K562 (cell line): ENCODE measurements at regions not wholly inside any gene's neighbourhood (a gene's known extent, or its start where the extent isn't known, plus 50 kb on each side); places are given as distances from the start of the nearest gene placed in this dataset.

Source experiments
- ATAC-seq: fragments of 200-7000 bp; cut with Tn5 transposase; 3 replicates; pipeline ENCODE4 v1.9.1; 2020; ENCODE audit warnings: moderate library complexity
- BruUV-seq: library from RNA; stranded (reverse); fragments of 400-500 nt; replicated peaks from 2 replicates; lab custom pipeline; 2021; lab: Mats Ljungman, UMichigan
- CTCF ChIA-PET: fragments of 300-600 bp; formaldehyde crosslinking; extraction: SDS; loops from one replicate; lab custom pipeline; 2021; ENCODE audit warnings: low intra/inter-chr PET ratio; lab: Yijun Ruan, JAX
- POLR2A ChIA-PET: fragments of 300-600, 350-650 bp; sonication (Branson Sonifier 250); formaldehyde crosslinking; extraction: SDS; loops from one replicate; lab custom pipeline; 2021; ENCODE audit warnings: antibody characterized with exemption, inconsistent platforms; lab: Yijun Ruan, JAX
- DNase-seq, 4 experiments: peaks; one replicate each; pipeline versions ENCODE4 v3.0.0 to v3.0.0-alpha.2; 2011 to 2018; ENCODE audit warnings: low spot score in 3 of 4, mixed read lengths in 3 of 4; ENCODE audit errors: extremely low read depth in 1 of 4
- FAIRE-seq: peaks from 2 replicates; lab custom pipeline; 2011; peaks lifted over from hg19 to GRCh38; lab: Jason Lieb, UNC
- H2AFZ ChIP-seq: 2 replicates; pipeline ENCODE4 v1.6.0; 2011; ENCODE audit warnings: low read depth, low read length, control low read depth, inconsistent platforms
- H3K27ac ChIP-seq: fragments of 200-600 bp; 3 replicates; pipeline ENCODE4 v1.8.0; 2011; ENCODE audit warnings: low read depth, mild to moderate bottlenecking, control low read depth, inconsistent platforms, low read length, moderate library complexity, mixed read lengths; ENCODE audit errors: extremely low read depth
- H3K27me3 ChIP-seq, 2 experiments: fragments of 300-600 bp in 1 of 2; 2 replicates in 1 of 2; 3 replicates in 1 of 2; pipeline versions ENCODE4 v1.6.0 to v1.8.0; 2011; ENCODE audit warnings: inconsistent platforms in 2 of 2, low read length in 2 of 2, mild to moderate bottlenecking in 1 of 2, mixed read lengths in 1 of 2, moderate library complexity in 1 of 2; ENCODE audit not compliant: control insufficient read depth in 2 of 2, insufficient read depth in 2 of 2
- H3K36me3 ChIP-seq: fragments of 300-600 bp; 3 replicates; pipeline ENCODE4 v1.8.0; 2011; ENCODE audit warnings: mild to moderate bottlenecking, low read length, inconsistent platforms; ENCODE audit not compliant: control insufficient read depth, insufficient read depth
- H3K4me1 ChIP-seq, 2 experiments: fragments of 200-600 bp in 1 of 2; replicated peaks in 1 of 2; 2 replicates in 1 of 2; 3 replicates in 1 of 2; pipeline versions ENCODE4 v1.5.1 to v1.8.0; 2011; ENCODE audit warnings: inconsistent platforms in 2 of 2, low read length in 2 of 2, mild to moderate bottlenecking in 1 of 2, mixed read lengths in 1 of 2, moderate library complexity in 1 of 2; ENCODE audit not compliant: control insufficient read depth in 2 of 2, insufficient read depth in 2 of 2
- H3K4me2 ChIP-seq: 2 replicates; pipeline ENCODE4 v1.6.1; 2011; ENCODE audit warnings: low read length, control low read depth, inconsistent platforms, mixed read lengths; ENCODE audit not compliant: insufficient read depth
- H3K4me3 ChIP-seq: fragments of 200-600 bp; sonication (generic), shearing (Covaris generic); 2 replicates; pipeline ENCODE4 v1.5.1; 2016; ENCODE audit warnings: control low read depth, inconsistent platforms
- H3K79me2 ChIP-seq: fragments of 200-600 bp; 3 replicates; pipeline ENCODE4 v1.8.0; 2011; ENCODE audit warnings: low read length, inconsistent platforms; ENCODE audit not compliant: control insufficient read depth, insufficient read depth
- H3K9ac ChIP-seq, 2 experiments: 2 replicates each; pipeline versions ENCODE4 v1.6.0 to v1.6.1; 2011; ENCODE audit warnings: low read depth in 2 of 2, low read length in 2 of 2, control low read depth in 1 of 2, inconsistent platforms in 1 of 2, mild to moderate bottlenecking in 1 of 2, mixed read lengths in 1 of 2; ENCODE audit not compliant: insufficient read depth in 1 of 2
- H3K9me1 ChIP-seq: one replicate; pipeline ENCODE4 v1.6.0; 2011; ENCODE audit warnings: inconsistent platforms, mild to moderate bottlenecking, low read length, moderate library complexity; ENCODE audit not compliant: control insufficient read depth, insufficient read depth
- H3K9me3 ChIP-seq: replicated peaks from 2 replicates; pipeline ENCODE4 v1.5.1; 2011; ENCODE audit warnings: low read depth, low read length, inconsistent platforms; ENCODE audit not compliant: control insufficient read depth, insufficient read depth
- H4K20me1 ChIP-seq: replicated peaks from 2 replicates; pipeline ENCODE4 v1.6.1; 2011; ENCODE audit warnings: low read length, inconsistent platforms, mixed read lengths; ENCODE audit not compliant: control insufficient read depth, insufficient read depth
- HMG20B ChIP-seq: fragments of 250-450 bp; sonication (Bioruptor Pico); IDR thresholded peaks from 2 replicates; pipeline ENCODE4 v1.5.0; 2021; ENCODE audit warnings: mild to moderate bottlenecking
- MAFF ChIP-seq: IDR thresholded peaks from 2 replicates; pipeline ENCODE4 v1.6.1; 2012; ENCODE audit warnings: low read length, improper control_type of control experiment
- NFXL1 ChIP-seq: fragments of 450-650 bp; formaldehyde crosslinking; IDR thresholded peaks from 2 replicates; pipeline ENCODE4 v1.4.0; 2021; ENCODE audit warnings: mild to moderate bottlenecking
- NR2C2 ChIP-seq, 2 experiments: fragments of 200-800 bp in 1 of 2; sonication (Bioruptor generic) in 1 of 2; sonication (generic) in 1 of 2; formaldehyde crosslinking in 1 of 2; IDR thresholded peaks; 2 replicates each; pipeline versions ENCODE4 v1.6.1 to v1.8.0; 2016 to 2022; ENCODE audit warnings: mild to moderate bottlenecking in 1 of 2, missing compliant biosample characterization in 1 of 2, missing genetic modification characterization in 1 of 2, missing genetic modification reagents in 1 of 2
- RBM34 ChIP-seq: fragments of 200-400 bp; formaldehyde crosslinking; IDR thresholded peaks from 2 replicates; pipeline ENCODE4 v1.6.1; 2018; ENCODE audit warnings: low read length, borderline replicate concordance; ENCODE audit not compliant: insufficient read depth
- SIN3A ChIP-seq, 2 experiments: fragments of 150-350 bp in 1 of 2; IDR thresholded peaks; 2 replicates each; pipeline ENCODE4 v1.6.1; 2011 to 2016; ENCODE audit warnings: borderline replicate concordance in 2 of 2, low read depth in 2 of 2, low read length in 2 of 2, mild to moderate bottlenecking in 2 of 2, moderate library complexity in 2 of 2; ENCODE audit not compliant: control insufficient read depth in 1 of 2
- ZNF384 ChIP-seq: IDR thresholded peaks from 2 replicates; pipeline ENCODE4 v1.6.1; 2012; ENCODE audit warnings: low read depth, low read length, improper control_type of control experiment
- WGBS: fragments of 100-300 bp; shearing (Covaris generic); methylation state at CpG from one replicate; pipeline ENCODE4 v1.1.6; 2016; ENCODE audit warnings: low coverage, mixed read lengths; ENCODE audit not compliant: insufficient coverage; ENCODE audit errors: missing lambda C conversion rate; 5-methylcytosine and 5-hydroxymethylcytosine counted together
- in situ Hi-C: fragments of 300-500 bp; cut with MboI; formaldehyde crosslinking; loops from 4 replicates; pipeline ENCODE4 v1.15.0; 2018; ENCODE audit warnings: inconsistent platforms, mixed read lengths
- intact Hi-C: fragments of 100-400 bp; cut with micrococcal nuclease; formaldehyde crosslinking; loops from 2 replicates; pipeline ENCODE4 v1.14.2; 2022
- TF ChIP-seq, protein P1 (sequence below): sonication (generic); formaldehyde crosslinking; IDR thresholded peaks from 2 replicates; pipeline ENCODE4 v1.8.0; 2022; ENCODE audit warnings: mild to moderate bottlenecking, missing genetic modification reagents, borderline replicate concordance
- TF ChIP-seq, protein P2 (sequence below): fragments of 450-650 bp; IDR thresholded peaks from 2 replicates; pipeline ENCODE4 v1.6.1; 2016; ENCODE audit warnings: low read depth

DNA sequence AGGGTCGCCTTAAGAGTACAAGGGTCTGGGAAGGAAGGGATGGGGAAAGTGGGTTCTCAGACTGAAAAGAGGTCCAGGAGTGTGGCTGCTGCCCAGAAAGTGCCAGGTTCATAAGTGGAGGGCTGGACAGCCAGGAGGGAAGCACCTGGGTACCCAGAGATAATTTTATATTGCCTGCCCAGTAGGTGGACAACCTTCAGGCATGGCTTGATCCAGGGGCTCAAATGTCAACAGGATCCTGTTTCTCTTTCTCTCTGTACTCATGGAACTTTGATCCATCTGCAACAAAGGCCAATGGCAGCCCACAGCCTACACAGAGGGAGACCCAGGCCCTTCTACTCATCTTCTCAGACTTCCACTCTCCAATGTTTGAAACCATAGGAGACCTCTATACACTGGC lies 80.5 kb upstream of the GRK3 start (continued):
- TF ChIP-seq, protein P1, sequence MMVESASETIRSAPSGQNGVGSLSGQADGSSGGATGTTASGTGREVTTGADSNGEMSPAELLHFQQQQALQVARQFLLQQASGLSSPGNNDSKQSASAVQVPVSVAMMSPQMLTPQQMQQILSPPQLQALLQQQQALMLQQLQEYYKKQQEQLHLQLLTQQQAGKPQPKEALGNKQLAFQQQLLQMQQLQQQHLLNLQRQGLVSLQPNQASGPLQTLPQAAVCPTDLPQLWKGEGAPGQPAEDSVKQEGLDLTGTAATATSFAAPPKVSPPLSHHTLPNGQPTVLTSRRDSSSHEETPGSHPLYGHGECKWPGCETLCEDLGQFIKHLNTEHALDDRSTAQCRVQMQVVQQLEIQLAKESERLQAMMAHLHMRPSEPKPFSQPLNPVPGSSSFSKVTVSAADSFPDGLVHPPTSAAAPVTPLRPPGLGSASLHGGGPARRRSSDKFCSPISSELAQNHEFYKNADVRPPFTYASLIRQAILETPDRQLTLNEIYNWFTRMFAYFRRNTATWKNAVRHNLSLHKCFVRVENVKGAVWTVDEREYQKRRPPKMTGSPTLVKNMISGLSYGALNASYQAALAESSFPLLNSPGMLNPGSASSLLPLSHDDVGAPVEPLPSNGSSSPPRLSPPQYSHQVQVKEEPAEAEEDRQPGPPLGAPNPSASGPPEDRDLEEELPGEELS (CRISPR knock-in tag) = no peak

DNA sequence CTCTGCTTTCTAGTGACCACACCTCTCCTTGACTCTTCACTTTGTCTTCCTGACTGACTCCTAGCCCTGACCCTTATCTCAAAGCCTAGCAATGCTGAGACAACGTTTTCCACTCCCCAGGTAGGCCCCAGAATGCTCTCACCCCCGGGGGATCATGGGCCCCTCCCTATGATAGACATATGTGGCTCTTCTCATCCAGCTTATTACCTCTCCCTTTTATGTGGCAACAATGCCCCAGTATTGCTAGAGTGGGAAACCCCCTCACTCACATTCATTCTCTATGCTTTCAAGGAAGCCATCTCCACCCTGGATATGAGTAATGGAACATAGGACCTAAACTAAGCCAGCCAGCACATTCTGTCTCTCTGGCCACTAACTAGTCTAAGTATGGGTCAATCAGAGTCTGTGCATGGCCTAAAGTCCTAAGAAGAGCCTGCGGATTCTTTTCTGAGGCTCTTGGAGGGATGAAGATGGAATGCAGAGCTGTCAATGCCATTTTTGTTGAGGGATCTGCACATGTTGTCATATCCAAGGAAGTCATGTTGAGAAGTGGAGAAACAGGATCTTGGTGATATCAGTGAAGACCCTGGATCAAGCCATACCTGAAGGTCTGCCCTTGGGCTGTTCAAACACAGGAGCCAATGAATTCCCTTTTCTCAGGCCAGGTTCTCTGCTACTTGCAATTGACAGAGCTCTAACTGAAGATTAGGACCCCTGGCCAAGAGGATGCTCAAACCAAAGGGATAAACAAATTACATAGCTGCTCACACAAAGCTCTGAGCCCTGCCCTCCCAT lies 79.8 kb upstream of the GRK3 start:
- FAIRE-seq = no peak
- H3K4me3 ChIP-seq = no peak overlapping the region
- no peaks in the 10 kb centered on the region for H4K20me1 ChIP-seq
- H3K9ac ChIP-seq = no peak overlapping the region
- no peak overlapping the region for H3K4me2 ChIP-seq
- no peaks in the 10 kb centered on the region for H3K79me2 ChIP-seq
- ChIA-PET CTCF (no interaction called here), POLR2A (interaction anchor here (0.6 kb wide), 1 partner anchor 10 kb away, joined by 3 read pairs; no protein-coding TSS in a partner anchor)
- H3K4me1 ChIP-seq = no peaks in the 10 kb centered on the region
- WGBS = 33% methylated on average over 3 of the region's 3 CpGs
- DNase-seq = no peak
- intact Hi-C loops = no loop called here
- H3K27ac ChIP-seq = no peak overlapping the region
- no peak overlapping the region for H2AFZ ChIP-seq
- BruUV-seq = no TSS peak
- H3K36me3 ChIP-seq = no peaks in the 10 kb centered on the region
- H3K9me1 ChIP-seq = peaks cover 2% of the 10 kb centered on the region
- in situ Hi-C loops = no loop called here
- H3K9me3 ChIP-seq = no peaks in the 10 kb centered on the region
- H3K27me3 ChIP-seq = no peaks in the 10 kb centered on the region
- no peak for ATAC-seq
- no peak for TF ChIP-seq NR2C2 (CRISPR knock-in tag; IDR thresholded peaks at IDR 0.05)
- no peak for TF ChIP-seq NR2C2 (tag; IDR thresholded peaks at IDR 0.05)
- TF ChIP-seq, protein P2, sequence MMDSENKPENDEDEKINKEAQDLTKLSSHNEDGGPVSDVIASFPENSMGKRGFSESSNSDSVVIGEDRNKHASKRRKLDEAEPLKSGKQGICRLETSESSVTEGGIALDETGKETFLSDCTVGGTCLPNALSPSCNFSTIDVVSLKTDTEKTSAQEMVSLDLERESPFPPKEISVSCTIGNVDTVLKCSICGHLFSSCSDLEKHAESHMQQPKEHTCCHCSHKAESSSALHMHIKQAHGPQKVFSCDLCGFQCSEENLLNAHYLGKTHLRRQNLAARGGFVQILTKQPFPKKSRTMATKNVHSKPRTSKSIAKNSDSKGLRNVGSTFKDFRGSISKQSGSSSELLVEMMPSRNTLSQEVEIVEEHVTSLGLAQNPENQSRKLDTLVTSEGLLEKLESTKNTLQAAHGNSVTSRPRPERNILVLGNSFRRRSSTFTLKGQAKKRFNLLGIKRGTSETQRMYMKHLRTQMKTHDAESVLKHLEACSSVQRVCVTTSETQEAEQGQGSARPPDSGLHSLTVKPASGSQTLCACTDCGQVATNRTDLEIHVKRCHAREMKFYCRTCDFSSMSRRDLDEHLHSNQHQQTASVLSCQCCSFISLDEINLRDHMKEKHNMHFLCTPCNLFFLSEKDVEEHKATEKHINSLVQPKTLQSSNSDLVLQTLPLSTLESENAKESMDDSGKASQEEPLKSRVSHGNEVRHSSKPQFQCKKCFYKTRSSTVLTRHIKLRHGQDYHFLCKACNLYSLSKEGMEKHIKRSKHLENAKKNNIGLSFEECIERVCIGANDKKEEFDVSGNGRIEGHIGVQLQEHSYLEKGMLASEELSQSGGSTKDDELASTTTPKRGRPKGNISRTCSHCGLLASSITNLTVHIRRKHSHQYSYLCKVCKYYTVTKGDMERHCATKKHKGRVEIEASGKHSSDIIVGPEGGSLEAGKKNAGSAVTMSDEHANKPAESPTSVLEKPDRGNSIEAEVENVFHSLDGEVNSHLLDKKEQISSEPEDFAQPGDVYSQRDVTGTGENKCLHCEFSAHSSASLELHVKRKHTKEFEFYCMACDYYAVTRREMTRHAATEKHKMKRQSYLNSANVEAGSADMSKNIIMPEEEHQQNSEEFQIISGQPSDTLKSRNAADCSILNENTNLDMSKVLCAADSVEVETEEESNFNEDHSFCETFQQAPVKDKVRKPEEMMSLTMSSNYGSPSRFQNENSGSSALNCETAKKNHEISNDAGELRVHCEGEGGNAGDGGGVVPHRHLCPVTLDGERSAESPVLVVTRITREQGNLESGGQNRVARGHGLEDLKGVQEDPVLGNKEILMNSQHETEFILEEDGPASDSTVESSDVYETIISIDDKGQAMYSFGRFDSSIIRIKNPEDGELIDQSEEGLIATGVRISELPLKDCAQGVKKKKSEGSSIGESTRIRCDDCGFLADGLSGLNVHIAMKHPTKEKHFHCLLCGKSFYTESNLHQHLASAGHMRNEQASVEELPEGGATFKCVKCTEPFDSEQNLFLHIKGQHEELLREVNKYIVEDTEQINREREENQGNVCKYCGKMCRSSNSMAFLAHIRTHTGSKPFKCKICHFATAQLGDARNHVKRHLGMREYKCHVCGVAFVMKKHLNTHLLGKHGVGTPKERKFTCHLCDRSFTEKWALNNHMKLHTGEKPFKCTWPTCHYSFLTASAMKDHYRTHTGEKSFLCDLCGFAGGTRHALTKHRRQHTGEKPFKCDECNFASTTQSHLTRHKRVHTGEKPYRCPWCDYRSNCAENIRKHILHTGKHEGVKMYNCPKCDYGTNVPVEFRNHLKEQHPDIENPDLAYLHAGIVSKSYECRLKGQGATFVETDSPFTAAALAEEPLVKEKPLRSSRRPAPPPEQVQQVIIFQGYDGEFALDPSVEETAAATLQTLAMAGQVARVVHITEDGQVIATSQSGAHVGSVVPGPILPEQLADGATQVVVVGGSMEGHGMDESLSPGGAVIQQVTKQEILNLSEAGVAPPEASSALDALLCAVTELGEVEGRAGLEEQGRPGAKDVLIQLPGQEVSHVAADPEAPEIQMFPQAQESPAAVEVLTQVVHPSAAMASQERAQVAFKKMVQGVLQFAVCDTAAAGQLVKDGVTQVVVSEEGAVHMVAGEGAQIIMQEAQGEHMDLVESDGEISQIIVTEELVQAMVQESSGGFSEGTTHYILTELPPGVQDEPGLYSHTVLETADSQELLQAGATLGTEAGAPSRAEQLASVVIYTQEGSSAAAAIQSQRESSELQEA = no peak
- no peak for TF ChIP-seq RBM34
- no peak for TF ChIP-seq SIN3A (IDR thresholded peaks at IDR 0.05; ENCODE audit: borderline replicate concordance in 2 of 2, control insufficient read depth in 1 of 2, low read depth in 2 of 2, low read length in 2 of 2)
- TF ChIP-seq HMG20B (CRISPR knock-in tag) = no peak
- no peak for TF ChIP-seq NFXL1 (CRISPR knock-in tag)
- TF ChIP-seq MAFF = no peak
- no peak for TF ChIP-seq ZNF384
